ENCODE measurements at regions not wholly inside any gene's neighbourhood (a gene's known extent, or its start where the extent isn't known, plus 50 kb on each side); places are given as distances from the start of the nearest gene placed in this dataset.

DNA sequence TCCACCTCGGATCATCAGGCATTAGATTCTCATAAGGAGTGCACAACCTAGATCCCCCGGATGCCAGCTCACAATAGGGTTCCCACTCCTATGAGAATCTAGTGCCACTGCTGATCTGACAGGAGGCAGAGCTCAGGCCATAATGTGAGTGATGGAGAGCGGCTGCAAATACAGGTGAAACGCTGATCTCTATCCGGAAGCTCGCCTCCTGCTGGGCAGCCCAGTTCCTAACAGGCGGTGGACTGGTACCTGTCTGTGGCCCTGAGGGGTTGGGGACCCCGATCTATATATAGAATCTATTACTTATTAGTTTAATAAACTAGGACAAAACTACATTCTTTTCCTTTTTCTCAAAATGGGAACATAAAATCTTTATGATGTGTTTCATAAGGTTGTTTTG lies 741.9 kb downstream of the RFPL4B start:
- DNase-seq (ENCODE audit: low spot score) = no peak
- in situ Hi-C loops (cut with MboI; ENCODE audit: low pct_unique_long_range_greater_than_20kb, low sequenced_read_pairs, unreplicated experiment) = no loop called here

GRCh38 chr6:113092795-113093194 lies 745.7 kb downstream of the RFPL4B start:
- in situ Hi-C loops (cut with MboI; ENCODE audit: low pct_unique_long_range_greater_than_20kb, low sequenced_read_pairs, unreplicated experiment) = no loop called here
- TF ChIP-seq, protein P1, sequence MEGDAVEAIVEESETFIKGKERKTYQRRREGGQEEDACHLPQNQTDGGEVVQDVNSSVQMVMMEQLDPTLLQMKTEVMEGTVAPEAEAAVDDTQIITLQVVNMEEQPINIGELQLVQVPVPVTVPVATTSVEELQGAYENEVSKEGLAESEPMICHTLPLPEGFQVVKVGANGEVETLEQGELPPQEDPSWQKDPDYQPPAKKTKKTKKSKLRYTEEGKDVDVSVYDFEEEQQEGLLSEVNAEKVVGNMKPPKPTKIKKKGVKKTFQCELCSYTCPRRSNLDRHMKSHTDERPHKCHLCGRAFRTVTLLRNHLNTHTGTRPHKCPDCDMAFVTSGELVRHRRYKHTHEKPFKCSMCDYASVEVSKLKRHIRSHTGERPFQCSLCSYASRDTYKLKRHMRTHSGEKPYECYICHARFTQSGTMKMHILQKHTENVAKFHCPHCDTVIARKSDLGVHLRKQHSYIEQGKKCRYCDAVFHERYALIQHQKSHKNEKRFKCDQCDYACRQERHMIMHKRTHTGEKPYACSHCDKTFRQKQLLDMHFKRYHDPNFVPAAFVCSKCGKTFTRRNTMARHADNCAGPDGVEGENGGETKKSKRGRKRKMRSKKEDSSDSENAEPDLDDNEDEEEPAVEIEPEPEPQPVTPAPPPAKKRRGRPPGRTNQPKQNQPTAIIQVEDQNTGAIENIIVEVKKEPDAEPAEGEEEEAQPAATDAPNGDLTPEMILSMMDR (IDR thresholded peaks at IDR 0.05; ENCODE audit: extremely low read depth, insufficient read depth, missing control alignments) = no peak
- no peak for DNase-seq (ENCODE audit: low spot score)

More for the DNA sequence above, 741.9 kb downstream of the RFPL4B start:
- TF ChIP-seq, protein P1 (IDR thresholded peaks at IDR 0.05; ENCODE audit: extremely low read depth, insufficient read depth, missing control alignments) = no peak

DNA sequence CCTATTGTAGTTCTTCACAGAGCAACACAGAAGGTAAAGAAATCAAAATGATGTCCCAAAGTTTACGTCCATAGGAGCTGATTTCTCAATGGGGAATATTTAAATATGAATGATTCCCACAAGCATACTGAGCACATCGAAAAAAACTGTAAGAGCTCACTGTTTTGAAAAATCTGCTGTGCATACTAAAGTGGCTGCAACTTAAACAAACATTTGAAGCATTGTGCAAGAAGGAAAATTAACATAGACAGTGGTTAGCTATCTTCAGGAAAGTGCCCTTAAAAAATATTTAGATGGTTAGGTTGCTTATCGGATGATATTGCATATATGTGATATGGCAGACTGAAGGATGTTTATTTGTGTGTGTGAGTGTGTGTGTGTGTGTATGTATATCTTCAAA lies 747.6 kb downstream of the RFPL4B start:
- in situ Hi-C loops (cut with MboI; ENCODE audit: low pct_unique_long_range_greater_than_20kb, low sequenced_read_pairs, unreplicated experiment) = no loop called here
- DNase-seq (ENCODE audit: low spot score) = no peak
- TF ChIP-seq, protein P1 (IDR thresholded peaks at IDR 0.05; ENCODE audit: extremely low read depth, insufficient read depth, missing control alignments) = no peak

DNA sequence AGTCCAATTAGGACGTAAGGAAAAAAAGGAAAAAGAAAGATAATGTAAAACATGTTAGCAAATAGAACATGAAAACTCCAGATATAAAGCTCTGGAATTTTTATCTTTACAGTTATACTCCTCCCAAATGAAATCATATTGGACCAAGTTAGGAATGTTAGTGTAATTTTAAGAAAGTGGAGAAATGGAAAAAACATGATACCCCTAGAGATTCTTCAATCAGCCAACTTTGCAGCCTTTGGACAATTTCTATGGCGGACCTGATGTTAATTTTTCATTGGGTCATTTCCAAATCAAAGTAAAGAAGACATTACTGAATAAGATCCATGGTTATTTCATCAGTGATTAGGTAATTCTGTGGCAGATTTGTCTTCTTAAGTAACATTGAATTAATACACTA lies 748.7 kb downstream of the RFPL4B start:
- TF ChIP-seq, protein P1 (IDR thresholded peaks at IDR 0.05; ENCODE audit: extremely low read depth, insufficient read depth, missing control alignments) = no peak
- in situ Hi-C loops (cut with MboI; ENCODE audit: low pct_unique_long_range_greater_than_20kb, low sequenced_read_pairs, unreplicated experiment) = no loop called here
- DNase-seq (ENCODE audit: low spot score) = no peak

GRCh38 chr6:113102761-113103160 lies 754.4 kb upstream of the MARCKS start:
- TF ChIP-seq, protein P1 (IDR thresholded peaks at IDR 0.05; ENCODE audit: extremely low read depth, insufficient read depth, missing control alignments) = no peak
- in situ Hi-C loops (cut with MboI; ENCODE audit: low pct_unique_long_range_greater_than_20kb, low sequenced_read_pairs, unreplicated experiment) = no loop called here
- no peak for DNase-seq (ENCODE audit: low spot score)

GRCh38 chr6:113103634-113104361 lies 753.3 kb upstream of the MARCKS start:
- TF ChIP-seq, protein P1 (IDR thresholded peaks at IDR 0.05; ENCODE audit: extremely low read depth, insufficient read depth, missing control alignments) = no peak
- no peak for DNase-seq (ENCODE audit: low spot score)
- in situ Hi-C loops (cut with MboI; ENCODE audit: low pct_unique_long_range_greater_than_20kb, low sequenced_read_pairs, unreplicated experiment) = no loop called here
